ENCODE measurements at regions not wholly inside any gene's neighbourhood (a gene's known extent, or its start where the extent isn't known, plus 50 kb on each side); places are given as distances from the start of the nearest gene placed in this dataset.

GRCh38 chr4:41456559-41457101, 81.3 kb upstream of the LIMCH1 start:
- TF ChIP-seq CTCF (conservative IDR thresholded peaks at IDR 0.05) (no peak), ZFX (IDR thresholded peaks at IDR 0.05) (no peak)

Data from C4-2B (cell line).